ENCODE measurements at regions not wholly inside any gene's neighbourhood (a gene's known extent, or its start where the extent isn't known, plus 50 kb on each side); places are given as distances from the start of the nearest gene placed in this dataset.

DNA sequence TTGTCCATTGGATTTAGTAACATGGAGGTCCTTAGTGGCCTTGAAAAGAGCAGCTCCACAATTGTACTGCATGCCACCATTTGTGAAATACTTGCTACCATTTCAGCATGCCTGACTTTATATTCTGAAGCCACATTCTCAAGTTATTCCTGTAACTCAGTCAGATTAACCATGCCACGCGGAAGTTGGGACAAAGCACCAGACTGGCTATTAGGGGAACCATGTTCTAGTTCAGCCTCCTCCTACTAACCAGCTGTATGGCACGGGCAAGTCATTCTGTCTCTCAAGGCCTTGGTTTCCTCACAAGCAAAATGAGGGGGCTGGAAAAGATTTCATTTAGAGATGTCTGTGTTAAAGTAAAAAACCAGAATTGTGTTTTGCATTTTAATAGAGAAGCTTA lies 418.0 kb downstream of the PLK2 start:
- no peak for ATAC-seq
- in situ Hi-C loops (cut with HindIII; ENCODE audit: low pct_unique_long_range_greater_than_20kb, low sequenced_read_pairs) (no loop called here), intact Hi-C loops (cut with micrococcal nuclease; ENCODE audit: unreplicated experiment) (no loop called here)
- TF ChIP-seq POLR2AphosphoS5 (IDR thresholded peaks at IDR 0.05; ENCODE audit: low read depth, low read length) (no peak), SIN3A (IDR thresholded peaks at IDR 0.05; ENCODE audit: borderline replicate concordance, insufficient read depth, low read depth, low read length) (no peak), REST (IDR thresholded peaks at IDR 0.05; ENCODE audit: insufficient read depth in 1 of 2, low read depth in 2 of 2, low read length in 1 of 2) (no peak), TCF7L2 (IDR thresholded peaks at IDR 0.05; ENCODE audit: low read depth, low read length) (no peak)
- TF ChIP-seq, protein P1, sequence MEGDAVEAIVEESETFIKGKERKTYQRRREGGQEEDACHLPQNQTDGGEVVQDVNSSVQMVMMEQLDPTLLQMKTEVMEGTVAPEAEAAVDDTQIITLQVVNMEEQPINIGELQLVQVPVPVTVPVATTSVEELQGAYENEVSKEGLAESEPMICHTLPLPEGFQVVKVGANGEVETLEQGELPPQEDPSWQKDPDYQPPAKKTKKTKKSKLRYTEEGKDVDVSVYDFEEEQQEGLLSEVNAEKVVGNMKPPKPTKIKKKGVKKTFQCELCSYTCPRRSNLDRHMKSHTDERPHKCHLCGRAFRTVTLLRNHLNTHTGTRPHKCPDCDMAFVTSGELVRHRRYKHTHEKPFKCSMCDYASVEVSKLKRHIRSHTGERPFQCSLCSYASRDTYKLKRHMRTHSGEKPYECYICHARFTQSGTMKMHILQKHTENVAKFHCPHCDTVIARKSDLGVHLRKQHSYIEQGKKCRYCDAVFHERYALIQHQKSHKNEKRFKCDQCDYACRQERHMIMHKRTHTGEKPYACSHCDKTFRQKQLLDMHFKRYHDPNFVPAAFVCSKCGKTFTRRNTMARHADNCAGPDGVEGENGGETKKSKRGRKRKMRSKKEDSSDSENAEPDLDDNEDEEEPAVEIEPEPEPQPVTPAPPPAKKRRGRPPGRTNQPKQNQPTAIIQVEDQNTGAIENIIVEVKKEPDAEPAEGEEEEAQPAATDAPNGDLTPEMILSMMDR (IDR thresholded peaks at IDR 0.05) = no peak
- ChIA-PET POLR2A (no interaction called here), CTCF (no interaction called here)
- no peak for DNase-seq (ENCODE audit: low read depth, low spot score)
- H3K9me3 ChIP-seq (ENCODE audit: control insufficient read depth, insufficient read depth, low read depth, low read length) = no peaks in the 10 kb centered on the region
- no peak overlapping the region for H3K4me3 ChIP-seq (ENCODE audit: low read depth in 2 of 2, low read length in 2 of 2)
- BruUV-seq (replicated peaks) = no TSS peak
- H3K4me1 ChIP-seq (ENCODE audit: control insufficient read depth, insufficient read depth, low read length) = no peaks in the 10 kb centered on the region; the same call in 1 of the 2 replicates
- H3K36me3 ChIP-seq (ENCODE audit: control insufficient read depth, insufficient read depth, low read length) = no peaks in the 10 kb centered on the region
- no peak overlapping the region for H3K27ac ChIP-seq (ENCODE audit: low read length)
- H3K27me3 ChIP-seq (ENCODE audit: control insufficient read depth, insufficient read depth, low read length) = no peaks in the 10 kb centered on the region

- intact Hi-C loops (cut with micrococcal nuclease; ENCODE audit: unreplicated experiment) = no loop called here
- no peak for DNase-seq (ENCODE audit: low read depth, low spot score)
- H3K36me3 ChIP-seq (ENCODE audit: control insufficient read depth, insufficient read depth, low read length) = no peaks in the 10 kb centered on the region
- ChIA-PET CTCF (no interaction called here), POLR2A (no interaction called here)
- BruUV-seq (replicated peaks) = no TSS peak
- no peak for ATAC-seq
- no peaks in the 10 kb centered on the region for H3K27me3 ChIP-seq (ENCODE audit: control insufficient read depth, insufficient read depth, low read length)
- no peak overlapping the region for H3K27ac ChIP-seq (ENCODE audit: low read length)
- no peak overlapping the region for H3K4me3 ChIP-seq (ENCODE audit: low read depth in 2 of 2, low read length in 2 of 2)
- TF ChIP-seq POLR2AphosphoS5 (IDR thresholded peaks at IDR 0.05; ENCODE audit: low read depth, low read length) = no peak
- no peak for TF ChIP-seq REST (IDR thresholded peaks at IDR 0.05; ENCODE audit: insufficient read depth in 1 of 2, low read depth in 2 of 2, low read length in 1 of 2)
- TF ChIP-seq TCF7L2 (IDR thresholded peaks at IDR 0.05; ENCODE audit: low read depth, low read length) = no peak
- no peak for TF ChIP-seq SIN3A (IDR thresholded peaks at IDR 0.05; ENCODE audit: borderline replicate concordance, insufficient read depth, low read depth, low read length)
- TF ChIP-seq, protein P1 (IDR thresholded peaks at IDR 0.05) = no peak
- H3K9me3 ChIP-seq (ENCODE audit: control insufficient read depth, insufficient read depth, low read depth, low read length) = no peaks in the 10 kb centered on the region
- H3K4me1 ChIP-seq (ENCODE audit: control insufficient read depth, insufficient read depth, low read length) = no peaks in the 10 kb centered on the region; the same call in 1 of the 2 replicates
- in situ Hi-C loops (cut with HindIII; ENCODE audit: low pct_unique_long_range_greater_than_20kb, low sequenced_read_pairs) = no loop called here
Measured at GRCh38 chr5:58040846-58041245, 419.0 kb downstream of the PLK2 start.

All from Panc1 (cell line).